B cell (primary cell): ENCODE measurements at regions not wholly inside any gene's neighbourhood (a gene's known extent, or its start where the extent isn't known, plus 50 kb on each side); places are given as distances from the start of the nearest gene placed in this dataset.

ENCODE experiments used
- ATAC-seq: fragments of 200-7000 bp; cut with Tn5 transposase; one replicate; pipeline ENCODE4 v1.10.0; 2021; ENCODE audit warnings: low read depth, mild to moderate bottlenecking, moderate number of reproducible peaks, moderate library complexity
- CTCF ChIA-PET: fragments of 350-600 bp; sonication (Branson Sonifier 250); formaldehyde crosslinking; loops from one replicate; lab custom pipeline; 2021; ENCODE audit warnings: antibody characterized with exemption, inconsistent platforms; lab: Charles Lee
- POLR2A ChIA-PET: fragments of 350-600 bp; sonication (Branson Sonifier 250); formaldehyde crosslinking; loops from one replicate; lab custom pipeline; 2021; ENCODE audit warnings: antibody characterized with exemption; lab: Charles Lee
- DNase-seq: peaks from one replicate; pipeline ENCODE4 v3.0.0; 2013
- H2AFZ ChIP-seq: 2 replicates; pipeline ENCODE4 v1.6.1; 2012; ENCODE audit warnings: mild to moderate bottlenecking, low read depth, low read length; ENCODE audit not compliant: insufficient read depth, poor library complexity, severe bottlenecking
- H3K27ac ChIP-seq, 2 donors: 1 replicate in 1 of 2; 2 replicates in 1 of 2; pipeline ENCODE4 v1.5.1; 2012 to 2013; ENCODE audit warnings: low read length in 2 of 2, mild to moderate bottlenecking in 2 of 2, moderate library complexity in 1 of 2
- H3K27me3 ChIP-seq, 4 experiments: fragments of 200-600 bp in 1 of 4; sonication (generic) in 1 of 4; replicated peaks in 1 of 4; 1 replicate in 2 of 4; 2 replicates in 2 of 4; pipeline versions ENCODE4 v1.6.1 to v1.7.0; 2013 to 2016; ENCODE audit warnings: low read length in 3 of 4, mild to moderate bottlenecking in 2 of 4, mixed read lengths in 1 of 4, moderate library complexity in 1 of 4; ENCODE audit not compliant: insufficient read depth in 4 of 4, control insufficient read depth in 3 of 4; ENCODE audit errors: control extremely low read depth in 1 of 4
- H3K36me3 ChIP-seq, 2 experiments: replicated peaks in 1 of 2; 1 replicate in 1 of 2; 2 replicates in 1 of 2; pipeline versions ENCODE4 v1.6.1 to v1.7.1; 2013; ENCODE audit warnings: low read length in 1 of 2; ENCODE audit not compliant: insufficient read depth in 2 of 2, control insufficient read depth in 1 of 2; ENCODE audit errors: control extremely low read depth in 1 of 2, extremely low read depth in 1 of 2
- H3K4me1 ChIP-seq, 2 donors: fragments of 200-600 bp in 1 of 2; sonication (generic) in 1 of 2; 1 replicate in 1 of 2; 2 replicates in 1 of 2; pipeline versions ENCODE4 v1.5.1 to v1.6.1; 2013 to 2017; ENCODE audit warnings: low read length in 2 of 2; ENCODE audit not compliant: control insufficient read depth in 2 of 2, insufficient read depth in 2 of 2
- H3K4me2 ChIP-seq: replicated peaks from 2 replicates; pipeline ENCODE3; 2012; ENCODE audit warnings: mild to moderate bottlenecking, low read depth, low read length; ENCODE audit not compliant: poor library complexity, severe bottlenecking
- H3K4me3 ChIP-seq, 5 experiments: fragments of 200-600 bp in 1 of 5; sonication (generic) in 1 of 5; 1 replicate in 3 of 5; 2 replicates in 2 of 5; pipeline versions ENCODE4 v1.5.1 to v1.7.0; 2011 to 2016; ENCODE audit warnings: low read length in 4 of 5, mild to moderate bottlenecking in 4 of 5, low read depth in 2 of 5, control low read depth in 1 of 5, moderate library complexity in 1 of 5; ENCODE audit not compliant: insufficient read depth in 1 of 5; ENCODE audit errors: control extremely low read depth in 1 of 5, extremely low read depth in 1 of 5
- H3K79me2 ChIP-seq: fragments of 200-600 bp; sonication (generic); one replicate; pipeline ENCODE4 v1.6.0; 2016; ENCODE audit warnings: low read length; ENCODE audit not compliant: control insufficient read depth, insufficient read depth
- H3K9ac ChIP-seq: fragments of 200-600 bp; sonication (generic); 2 replicates; pipeline ENCODE4 v1.6.1; 2017; ENCODE audit warnings: mild to moderate bottlenecking, low read length, moderate library complexity
- H3K9me3 ChIP-seq, 3 donors: one replicate each; pipeline versions ENCODE4 v1.6.1 to v1.7.1; 2013; ENCODE audit warnings: low read length in 2 of 3; ENCODE audit not compliant: control insufficient read depth in 2 of 3, insufficient read depth in 1 of 3; ENCODE audit errors: control extremely low read depth in 1 of 3
- H4K20me1 ChIP-seq: 2 replicates; pipeline ENCODE4 v1.6.0; 2012; ENCODE audit warnings: mild to moderate bottlenecking, low read length; ENCODE audit not compliant: insufficient read depth, control insufficient read depth, poor library complexity, severe bottlenecking
- H3K27ac Mint-ChIP-seq: one replicate; pipeline ENCODE4 v1.8.0; 2021; ENCODE audit warnings: mixed read lengths
- H3K27me3 Mint-ChIP-seq: one replicate; pipeline ENCODE4 v1.8.0; 2021; ENCODE audit warnings: mixed read lengths
- H3K4me1 Mint-ChIP-seq: one replicate; pipeline ENCODE4 v1.8.0; 2021; ENCODE audit warnings: mixed read lengths
- H3K4me3 Mint-ChIP-seq: one replicate; pipeline ENCODE4 v1.8.0; 2021; ENCODE audit warnings: mixed read lengths
- H3K9me3 Mint-ChIP-seq: one replicate; pipeline ENCODE4 v1.8.0; 2022; ENCODE audit warnings: mixed read lengths; ENCODE audit not compliant: insufficient read depth
- EZH2 ChIP-seq: IDR thresholded peaks from 2 replicates; pipeline ENCODE4 v1.6.1; 2012; ENCODE audit warnings: borderline replicate concordance, low read depth, mild to moderate bottlenecking, moderate library complexity, low read length; ENCODE audit not compliant: insufficient read depth, poor library complexity, severe bottlenecking
- WGBS: methylation state at CpG from one replicate; pipeline ENCODE4 v1.1.5; 2013; ENCODE audit warnings: missing lambda C conversion rate; ENCODE audit not compliant: insufficient coverage; 5-methylcytosine and 5-hydroxymethylcytosine counted together
- intact Hi-C: fragments of 100-400 bp; cut with micrococcal nuclease; formaldehyde crosslinking; loops from one replicate; pipeline ENCODE4 v1.10.0; 2022
- TF ChIP-seq, protein P1 (sequence below): fragments of 200-600 bp; IDR thresholded peaks from one replicate; pipeline ENCODE4 v1.8.0; 2022; ENCODE audit warnings: antibody characterized with exemption, mild to moderate bottlenecking

- WGBS: 73% methylated on average over 5 of the region's 5 CpGs
- TF ChIP-seq, protein P1, sequence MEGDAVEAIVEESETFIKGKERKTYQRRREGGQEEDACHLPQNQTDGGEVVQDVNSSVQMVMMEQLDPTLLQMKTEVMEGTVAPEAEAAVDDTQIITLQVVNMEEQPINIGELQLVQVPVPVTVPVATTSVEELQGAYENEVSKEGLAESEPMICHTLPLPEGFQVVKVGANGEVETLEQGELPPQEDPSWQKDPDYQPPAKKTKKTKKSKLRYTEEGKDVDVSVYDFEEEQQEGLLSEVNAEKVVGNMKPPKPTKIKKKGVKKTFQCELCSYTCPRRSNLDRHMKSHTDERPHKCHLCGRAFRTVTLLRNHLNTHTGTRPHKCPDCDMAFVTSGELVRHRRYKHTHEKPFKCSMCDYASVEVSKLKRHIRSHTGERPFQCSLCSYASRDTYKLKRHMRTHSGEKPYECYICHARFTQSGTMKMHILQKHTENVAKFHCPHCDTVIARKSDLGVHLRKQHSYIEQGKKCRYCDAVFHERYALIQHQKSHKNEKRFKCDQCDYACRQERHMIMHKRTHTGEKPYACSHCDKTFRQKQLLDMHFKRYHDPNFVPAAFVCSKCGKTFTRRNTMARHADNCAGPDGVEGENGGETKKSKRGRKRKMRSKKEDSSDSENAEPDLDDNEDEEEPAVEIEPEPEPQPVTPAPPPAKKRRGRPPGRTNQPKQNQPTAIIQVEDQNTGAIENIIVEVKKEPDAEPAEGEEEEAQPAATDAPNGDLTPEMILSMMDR: no peak
- TF ChIP-seq EZH2: no peak
- H3K36me3 ChIP-seq: no peaks in the 10 kb centered on the region
- H3K4me2 ChIP-seq: no peak overlapping the region
- no peaks in the 10 kb centered on the region for H4K20me1 ChIP-seq
- DNase-seq (no peak), ATAC-seq (no peak)
- ChIA-PET POLR2A (no interaction called here), CTCF (no interaction called here)
- H3K4me3 ChIP-seq: no peak overlapping the region
- H3K79me2 ChIP-seq: no peaks in the 10 kb centered on the region
- H3K9ac ChIP-seq: no peak overlapping the region
- H3K27me3 ChIP-seq: no peaks in the 10 kb centered on the region
- Mint-ChIP-seq H3K27ac (no peak overlapping the region), H3K4me3 (no peak overlapping the region), H3K4me1 (no peaks in the 10 kb centered on the region), H3K27me3 (no peaks in the 10 kb centered on the region), H3K9me3 (peaks cover 2% of the 10 kb centered on the region)
- peaks cover 0 to 10% (median 0%) of the 10 kb centered on the region in 3 donors for H3K9me3 ChIP-seq
- intact Hi-C loops: no loop called here
- no peak overlapping the region for H3K27ac ChIP-seq
- no peaks in the 10 kb centered on the region for H3K4me1 ChIP-seq
- no peak overlapping the region for H2AFZ ChIP-seq
These were observed 348.0 kb upstream of the DPPA4 start for GRCh38 chr3:109685084-109686079.

DNA sequence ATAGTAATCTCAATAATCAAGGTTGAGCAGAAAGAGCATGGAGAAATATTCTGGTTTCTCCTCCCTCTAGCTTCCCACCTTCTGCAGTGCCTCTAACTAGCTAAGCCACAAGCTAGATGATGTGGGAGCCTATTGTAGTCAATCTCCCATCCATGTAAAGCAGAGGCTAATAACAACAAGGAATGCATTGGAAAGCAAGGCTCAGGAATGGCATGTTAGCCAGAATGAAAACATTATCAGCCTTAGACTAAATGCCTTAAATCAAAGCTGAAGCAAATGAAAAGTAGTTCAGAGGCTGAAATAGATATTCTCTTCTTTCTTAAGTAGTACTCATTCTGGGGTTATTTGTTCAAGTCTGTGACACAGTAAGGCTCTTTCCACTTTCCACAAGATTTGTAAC, 350.3 kb upstream of the DPPA4 start:
- Mint-ChIP-seq H3K9me3 (peaks cover 5% of the 10 kb centered on the region), H3K4me1 (no peaks in the 10 kb centered on the region), H3K4me3 (no peak overlapping the region), H3K27ac (no peak overlapping the region), H3K27me3 (no peaks in the 10 kb centered on the region)
- H4K20me1 ChIP-seq: no peaks in the 10 kb centered on the region
- no peaks in the 10 kb centered on the region for H3K36me3 ChIP-seq
- no peak overlapping the region for H3K9ac ChIP-seq
- no peak overlapping the region for H3K4me3 ChIP-seq
- H3K79me2 ChIP-seq: no peaks in the 10 kb centered on the region
- DNase-seq (no peak), ATAC-seq (no peak)
- H3K4me1 ChIP-seq: no peaks in the 10 kb centered on the region
- ChIA-PET POLR2A (no interaction called here), CTCF (no interaction called here)
- H3K27me3 ChIP-seq: no peaks in the 10 kb centered on the region
- intact Hi-C loops: no loop called here
- TF ChIP-seq, protein P1: no peak
- TF ChIP-seq EZH2: no peak
- H3K4me2 ChIP-seq: no peak overlapping the region
- no peak overlapping the region for H3K27ac ChIP-seq
- H3K9me3 ChIP-seq: peaks cover 0 to 10% (median 0%) of the 10 kb centered on the region in 3 donors
- H2AFZ ChIP-seq: no peak overlapping the region
